GM23248 (cell line): ENCODE measurements at regions not wholly inside any gene's neighbourhood (a gene's known extent, or its start where the extent isn't known, plus 50 kb on each side); places are given as distances from the start of the nearest gene placed in this dataset.

ENCODE experiments used
- DNase-seq: peaks from one replicate; pipeline ENCODE4 v3.0.0-alpha.2; 2015
- H2AFZ ChIP-seq: fragments of 200-600 bp; sonication (generic); 2 replicates; pipeline ENCODE4 v1.6.1; 2016; ENCODE audit warnings: antibody characterized with exemption
- H3F3A ChIP-seq: fragments of 200-600 bp; sonication (generic); 2 replicates; pipeline ENCODE4 v1.6.1; 2016; ENCODE audit warnings: mild to moderate bottlenecking, antibody characterized with exemption, mixed run types; ENCODE audit not compliant: insufficient read depth
- H3K27ac ChIP-seq: fragments of 200-600 bp; sonication (generic); 2 replicates; pipeline ENCODE4 v1.5.1; 2016; ENCODE audit warnings: mild to moderate bottlenecking
- H3K27me3 ChIP-seq: fragments of 200-600 bp; sonication (generic); replicated peaks from 2 replicates; pipeline ENCODE4 v1.6.1; 2016; ENCODE audit warnings: mild to moderate bottlenecking; ENCODE audit not compliant: insufficient read depth
- H3K36me3 ChIP-seq: fragments of 200-600 bp; sonication (generic); 2 replicates; pipeline ENCODE4 v1.6.1; 2016; ENCODE audit warnings: low read depth, mild to moderate bottlenecking
- H3K4me1 ChIP-seq: fragments of 200-600 bp; sonication (generic); 2 replicates; pipeline ENCODE4 v1.6.1; 2016; ENCODE audit warnings: mild to moderate bottlenecking; ENCODE audit not compliant: insufficient read depth
- H3K4me2 ChIP-seq: fragments of 200-600 bp; sonication (generic); one replicate; pipeline ENCODE4 v1.6.1; 2016; ENCODE audit warnings: mild to moderate bottlenecking; ENCODE audit not compliant: unreplicated experiment
- H3K4me3 ChIP-seq: fragments of 200-600 bp; sonication (generic); 2 replicates; pipeline ENCODE4 v1.5.1; 2016; ENCODE audit warnings: mild to moderate bottlenecking
- H3K79me2 ChIP-seq: fragments of 200-600 bp; sonication (generic); 2 replicates; pipeline ENCODE4 v1.6.1; 2016; ENCODE audit warnings: mild to moderate bottlenecking; ENCODE audit not compliant: insufficient read depth
- H3K9ac ChIP-seq: fragments of 200-600 bp; sonication (generic); 2 replicates; pipeline ENCODE4 v1.6.1; 2016; ENCODE audit warnings: mild to moderate bottlenecking
- H3K9me2 ChIP-seq: fragments of 200-600 bp; sonication (generic); 2 replicates; pipeline ENCODE4 v1.6.1; 2016; ENCODE audit warnings: mixed run types, mild to moderate bottlenecking, moderate library complexity; ENCODE audit not compliant: insufficient read depth
- H3K9me3 ChIP-seq: fragments of 200-600 bp; sonication (generic); one replicate; pipeline ENCODE4 v1.6.1; 2017; ENCODE audit warnings: low read depth
- H4K20me1 ChIP-seq: fragments of 200-600 bp; sonication (generic); 2 replicates; pipeline ENCODE4 v1.6.0; 2016; ENCODE audit not compliant: insufficient read depth
- EZH2 ChIP-seq: fragments of 200-600 bp; sonication (generic); IDR thresholded peaks from 2 replicates; pipeline ENCODE4 v1.6.1; 2018; ENCODE audit warnings: antibody characterized with exemption, mild to moderate bottlenecking; ENCODE audit not compliant: insufficient read depth, poor library complexity, severe bottlenecking
- EZH2phosphoT487 ChIP-seq: fragments of 200-600 bp; sonication (generic); IDR thresholded peaks from 2 replicates; pipeline ENCODE4 v1.6.1; 2018; ENCODE audit warnings: antibody characterized with exemption, moderate library complexity, mild to moderate bottlenecking, low read depth; ENCODE audit not compliant: insufficient read depth
- WGBS, 2 experiments: methylation state at CpG; one replicate each; pipeline ENCODE4 v1.1.6; 2015 to 2017; ENCODE audit warnings: low lambda C conversion rate in 2 of 2, low coverage in 1 of 2; ENCODE audit errors: missing lambda C conversion rate in 2 of 2; 5-methylcytosine and 5-hydroxymethylcytosine counted together
- in situ Hi-C: fragments of 300-500 bp; cut with MboI; formaldehyde crosslinking; loops from 2 replicates; pipeline ENCODE4 v1.15.0; 2020

DNA sequence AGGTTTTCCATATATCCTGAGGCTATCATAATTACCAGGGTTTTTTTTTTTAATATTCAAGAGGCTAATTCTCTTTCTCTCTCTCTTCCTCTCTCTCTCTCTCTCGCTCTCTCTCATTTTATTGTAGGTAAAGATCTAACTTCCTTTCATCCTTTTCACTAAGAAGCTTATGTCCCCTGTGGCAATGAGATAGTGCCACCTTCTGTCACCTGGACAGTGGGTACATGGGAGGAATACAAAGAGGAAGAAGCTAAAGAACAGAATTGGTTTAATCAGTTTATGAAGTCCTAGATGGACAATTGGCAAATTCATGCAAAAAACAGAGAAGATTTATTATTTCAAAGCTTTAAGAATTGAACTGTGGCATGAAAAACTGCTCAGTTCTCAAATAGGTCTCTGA is 1582.3 kb upstream of the TMEFF2 start:
- no peaks in the 10 kb centered on the region; the same call in 1 of the 2 replicates for H4K20me1 ChIP-seq
- H3K27ac ChIP-seq: no peak overlapping the region
- in situ Hi-C loops: no loop called here
- no peak overlapping the region for H3K4me3 ChIP-seq
- no peaks in the 10 kb centered on the region for H3K27me3 ChIP-seq
- no peak overlapping the region for H3K4me2 ChIP-seq
- H3K9me2 ChIP-seq: no peaks in the 10 kb centered on the region
- H3F3A ChIP-seq: no peaks in the 10 kb centered on the region
- H3K9ac ChIP-seq: no peak overlapping the region
- H3K79me2 ChIP-seq: no peaks in the 10 kb centered on the region
- no peak for DNase-seq
- no peaks in the 10 kb centered on the region for H3K9me3 ChIP-seq
- TF ChIP-seq EZH2: no peak
- TF ChIP-seq EZH2phosphoT487: no peak
- no peak overlapping the region for H2AFZ ChIP-seq
- WGBS, 2 experiments: 41 to 50% methylated on average over 1 of the region's 1 CpG
- no peaks in the 10 kb centered on the region for H3K36me3 ChIP-seq
- no peaks in the 10 kb centered on the region for H3K4me1 ChIP-seq

DNA sequence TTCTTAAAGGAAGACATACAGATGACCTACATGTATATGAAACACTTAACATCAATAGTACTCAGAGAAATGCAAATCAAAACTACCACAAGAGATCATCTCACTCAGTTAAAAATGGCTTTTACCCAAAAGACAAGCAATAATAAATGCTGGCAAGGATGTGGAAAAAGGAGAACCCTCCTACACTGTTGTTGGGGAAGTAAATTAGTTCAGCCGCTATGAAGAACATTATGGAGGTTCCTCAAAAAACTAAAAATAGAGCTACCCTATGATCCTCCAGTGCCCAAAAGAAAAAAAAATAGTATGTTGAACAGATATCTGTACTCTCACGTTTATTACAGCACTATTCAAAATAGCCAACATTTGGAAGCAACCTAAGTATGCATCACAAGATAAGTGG is 1579.4 kb upstream of the TMEFF2 start:
- in situ Hi-C loops: no loop called here
- H3K4me1 ChIP-seq: no peaks in the 10 kb centered on the region
- H3K9ac ChIP-seq: no peak overlapping the region
- 26 to 33% methylated on average over 2 of the region's 2 CpGs for WGBS, 2 experiments
- no peak overlapping the region for H3K27ac ChIP-seq
- no peaks in the 10 kb centered on the region for H3F3A ChIP-seq
- H3K9me3 ChIP-seq: no peaks in the 10 kb centered on the region
- H3K4me3 ChIP-seq: no peak overlapping the region
- no peaks in the 10 kb centered on the region for H3K27me3 ChIP-seq
- H4K20me1 ChIP-seq: no peaks in the 10 kb centered on the region; the same call in 1 of the 2 replicates
- no peak for DNase-seq
- no peaks in the 10 kb centered on the region for H3K79me2 ChIP-seq
- no peaks in the 10 kb centered on the region for H3K36me3 ChIP-seq
- H2AFZ ChIP-seq: no peak overlapping the region
- H3K4me2 ChIP-seq: no peak overlapping the region
- TF ChIP-seq EZH2 (no peak), EZH2phosphoT487 (no peak)
- H3K9me2 ChIP-seq: no peaks in the 10 kb centered on the region

DNA sequence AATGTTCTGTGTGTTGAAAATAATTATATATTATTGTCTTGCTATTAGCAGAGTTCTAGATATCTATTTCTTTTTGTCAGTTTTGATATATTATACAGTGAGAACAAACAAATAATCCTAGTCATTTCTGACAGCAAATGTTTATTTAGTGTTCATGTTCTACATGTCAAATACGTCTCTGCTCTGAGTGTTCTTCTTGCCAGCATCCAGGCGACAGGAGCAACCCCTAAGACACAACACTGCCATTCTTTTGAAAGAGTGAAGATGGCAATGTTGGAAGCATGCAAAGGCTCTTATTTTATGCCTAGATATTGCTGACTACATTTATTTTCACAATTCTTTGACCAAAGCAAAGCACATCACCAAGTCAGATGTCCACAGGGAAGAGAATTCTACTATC is 1556.6 kb upstream of the TMEFF2 start:
- Histone ChIP-seq H3K4me2 (no peak overlapping the region), H3K4me3 (no peak overlapping the region), H2AFZ (no peak overlapping the region), H3K9ac (no peak overlapping the region), H3F3A (no peaks in the 10 kb centered on the region), H3K27me3 (no peaks in the 10 kb centered on the region), H4K20me1 (no peaks in the 10 kb centered on the region), H3K27ac (no peak overlapping the region), H3K9me3 (no peaks in the 10 kb centered on the region), H3K36me3 (no peaks in the 10 kb centered on the region), H3K79me2 (no peaks in the 10 kb centered on the region), H3K9me2 (no peaks in the 10 kb centered on the region; the same call in 1 of the 2 replicates), H3K4me1 (no peaks in the 10 kb centered on the region)
- 43 to 44% methylated on average over 2 of the region's 2 CpGs for WGBS, 2 experiments
- no peak for TF ChIP-seq EZH2
- no peak for TF ChIP-seq EZH2phosphoT487
- in situ Hi-C loops: no loop called here
- no peak for DNase-seq

DNA sequence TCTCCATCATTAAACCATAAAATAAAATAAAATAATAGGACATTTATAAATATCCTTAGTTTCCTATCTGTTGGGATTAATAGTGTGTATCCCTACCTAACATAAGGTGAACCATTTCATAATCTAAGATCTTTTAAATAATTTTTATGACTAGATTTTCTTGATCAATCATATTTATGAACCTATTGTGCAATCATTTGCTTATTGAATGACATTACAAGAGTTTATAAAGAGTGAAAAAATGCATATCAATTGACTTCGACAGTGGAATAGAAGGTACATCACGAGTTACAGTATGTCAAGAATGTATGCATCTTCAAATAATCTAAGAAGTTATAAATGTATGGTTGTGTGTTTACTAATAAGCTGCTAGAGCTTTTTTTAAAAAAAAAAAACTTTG is 1554.8 kb upstream of the TMEFF2 start:
- H3K27me3 ChIP-seq: no peaks in the 10 kb centered on the region
- in situ Hi-C loops: no loop called here
- no peaks in the 10 kb centered on the region for H3K9me3 ChIP-seq
- H3K27ac ChIP-seq: no peak overlapping the region
- no peaks in the 10 kb centered on the region for H4K20me1 ChIP-seq
- no peak overlapping the region for H3K4me3 ChIP-seq
- H3K4me1 ChIP-seq: no peaks in the 10 kb centered on the region
- no peak for DNase-seq
- no peaks in the 10 kb centered on the region for H3F3A ChIP-seq
- no peak overlapping the region for H3K4me2 ChIP-seq
- 12% methylated on average over 2 of the region's 2 CpGs for WGBS, 2 experiments
- TF ChIP-seq EZH2 (no peak), EZH2phosphoT487 (no peak)
- no peaks in the 10 kb centered on the region for H3K79me2 ChIP-seq
- H3K9ac ChIP-seq: no peak overlapping the region
- H3K9me2 ChIP-seq: no peaks in the 10 kb centered on the region; the same call in 1 of the 2 replicates
- no peak overlapping the region for H2AFZ ChIP-seq
- no peaks in the 10 kb centered on the region for H3K36me3 ChIP-seq

DNA sequence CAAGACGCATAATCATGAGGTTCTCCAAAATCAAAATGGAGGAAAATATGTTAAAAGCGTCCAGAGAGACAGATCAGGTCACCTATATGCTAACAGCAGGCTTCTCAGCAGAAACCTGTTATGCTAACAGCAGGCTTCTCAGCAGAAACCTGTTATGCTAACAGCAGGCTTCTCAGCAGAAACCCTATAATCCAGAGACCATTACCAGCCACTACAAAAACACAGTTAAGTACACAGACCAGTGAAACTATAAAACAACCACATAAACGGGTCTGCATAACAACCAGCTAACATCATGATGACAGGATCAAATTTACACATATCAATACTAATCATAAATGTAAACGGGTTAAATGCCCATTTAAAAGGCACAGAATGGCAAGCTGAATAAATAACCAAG is 1548.4 kb upstream of the TMEFF2 start:
- WGBS, 2 experiments: 6 to 9% methylated on average over 4 of the region's 4 CpGs
- no peak for DNase-seq
- no peak overlapping the region for H3K9ac ChIP-seq

More for the DNA sequence above, 1548.4 kb upstream of the TMEFF2 start:
- H4K20me1 ChIP-seq: no peaks in the 10 kb centered on the region
- H3K27me3 ChIP-seq: no peaks in the 10 kb centered on the region
- no peak overlapping the region for H3K27ac ChIP-seq
- H3K4me1 ChIP-seq: no peaks in the 10 kb centered on the region
- no peaks in the 10 kb centered on the region for H3K79me2 ChIP-seq
- in situ Hi-C loops: no loop called here
- no peak overlapping the region for H3K4me2 ChIP-seq
- TF ChIP-seq EZH2phosphoT487 (no peak), EZH2 (no peak)
- H3K9me2 ChIP-seq: no peaks in the 10 kb centered on the region
- H3F3A ChIP-seq: no peaks in the 10 kb centered on the region
- H3K4me3 ChIP-seq: no peak overlapping the region
- no peaks in the 10 kb centered on the region for H3K9me3 ChIP-seq
- H3K36me3 ChIP-seq: no peaks in the 10 kb centered on the region
- H2AFZ ChIP-seq: no peak overlapping the region
